ENCODE measurements at regions not wholly inside any gene's neighbourhood (a gene's known extent, or its start where the extent isn't known, plus 50 kb on each side); places are given as distances from the start of the nearest gene placed in this dataset.

- CTCF ChIA-PET, result interaction anchor here (1.3 kb wide), 1 partner anchor 14 kb away, joined by 4 read pairs; no protein-coding TSS in a partner anchor
- no peak for TF ChIP-seq CTCF (IDR thresholded peaks at IDR 0.05; ENCODE audit: control extremely low read depth, extremely low read depth, low read depth, missing control alignments)
- POLR2A ChIA-PET, result no interaction called here
- DNase-seq (ENCODE audit: extremely low spot score), result no peak
Measured at GRCh38 chr12:45125997-45126396, 75.1 kb upstream of the DBX2 start.

GRCh38 chr12:45128637-45129036 is 77.7 kb upstream of the DBX2 start:
- no peak for DNase-seq (ENCODE audit: extremely low spot score)
- no peak for TF ChIP-seq CTCF (IDR thresholded peaks at IDR 0.05; ENCODE audit: control extremely low read depth, extremely low read depth, low read depth, missing control alignments)
- POLR2A ChIA-PET, result no interaction called here
- CTCF ChIA-PET, result no interaction called here

GRCh38 chr12:45130881-45131281 is 80.0 kb upstream of the DBX2 start:
- POLR2A ChIA-PET, result interaction anchor here (0.6 kb wide), 1 partner anchor 773 kb away, joined by 5 read pairs; no protein-coding TSS in a partner anchor
- CTCF ChIA-PET, result interaction anchor here (1.4 kb wide), 2 partner anchors 15 to 413 kb away, joined by 3 read pairs; no protein-coding TSS in a partner anchor
- peak; percentile 55 for DNase-seq (ENCODE audit: extremely low spot score)
- peak; percentile 68 for TF ChIP-seq CTCF (IDR thresholded peaks at IDR 0.05; ENCODE audit: control extremely low read depth, extremely low read depth, low read depth, missing control alignments)

- no peak for TF ChIP-seq CTCF (IDR thresholded peaks at IDR 0.05; ENCODE audit: control extremely low read depth, extremely low read depth, low read depth, missing control alignments)
- CTCF ChIA-PET, result interaction anchor here (1.4 kb wide), 2 partner anchors 16 to 412 kb away, joined by 3 read pairs; no protein-coding TSS in a partner anchor
- no peak for DNase-seq (ENCODE audit: extremely low spot score)
- POLR2A ChIA-PET, result no interaction called here
Measured at GRCh38 chr12:45131506-45131905, 80.6 kb upstream of the DBX2 start.

- TF ChIP-seq CTCF (IDR thresholded peaks at IDR 0.05; ENCODE audit: control extremely low read depth, extremely low read depth, low read depth, missing control alignments), result no peak
- DNase-seq (ENCODE audit: extremely low spot score), result no peak
- CTCF ChIA-PET, result no interaction called here
- POLR2A ChIA-PET, result no interaction called here
Measured at GRCh38 chr12:45138609-45139008, 77.3 kb upstream of the ANO6 start.

GRCh38 chr12:45148006-45148405 is 67.9 kb upstream of the ANO6 start:
- no peak for TF ChIP-seq CTCF (IDR thresholded peaks at IDR 0.05; ENCODE audit: control extremely low read depth, extremely low read depth, low read depth, missing control alignments)
- DNase-seq (ENCODE audit: extremely low spot score), result no peak
- CTCF ChIA-PET, result no interaction called here
- POLR2A ChIA-PET, result no interaction called here

GRCh38 chr12:45148619-45149018 is 67.3 kb upstream of the ANO6 start:
- DNase-seq (ENCODE audit: extremely low spot score), result no peak
- CTCF ChIA-PET, result no interaction called here
- POLR2A ChIA-PET, result no interaction called here
- no peak for TF ChIP-seq CTCF (IDR thresholded peaks at IDR 0.05; ENCODE audit: control extremely low read depth, extremely low read depth, low read depth, missing control alignments)
